OCI-LY7 (cell line): ENCODE measurements at regions not wholly inside any gene's neighbourhood (a gene's known extent, or its start where the extent isn't known, plus 50 kb on each side); places are given as distances from the start of the nearest gene placed in this dataset.

Experiments
- CTCF ChIP-seq: fragments of 200-600 bp; sonication (generic); conservative IDR thresholded peaks from 2 replicates; pipeline ENCODE4 v1.5.1; 2014; ENCODE audit warnings: mild to moderate bottlenecking, antibody characterized with exemption, low read length, moderate library complexity, mixed read lengths
- EZH2phosphoT487 ChIP-seq: fragments of 200-600 bp; sonication (generic); IDR thresholded peaks from 2 replicates; pipeline ENCODE4 v1.6.1; 2018; ENCODE audit warnings: low read depth, borderline replicate concordance, mild to moderate bottlenecking, mixed run types, antibody characterized with exemption, low read length, moderate library complexity, mixed read lengths

- TF ChIP-seq CTCF: no peak
- no peak for TF ChIP-seq EZH2phosphoT487
Measured at GRCh38 chr5:172561151-172561550, 79.9 kb upstream of the NEURL1B start.
